Fibroblast of peridontal ligament (primary cell): ENCODE measurements at regions not wholly inside any gene's neighbourhood (a gene's known extent, or its start where the extent isn't known, plus 50 kb on each side); places are given as distances from the start of the nearest gene placed in this dataset.

Experiments
- DNase-seq: peaks from one replicate; pipeline ENCODE4 v3.0.0-alpha.2; 2010; ENCODE audit errors: extremely low read depth

DNA sequence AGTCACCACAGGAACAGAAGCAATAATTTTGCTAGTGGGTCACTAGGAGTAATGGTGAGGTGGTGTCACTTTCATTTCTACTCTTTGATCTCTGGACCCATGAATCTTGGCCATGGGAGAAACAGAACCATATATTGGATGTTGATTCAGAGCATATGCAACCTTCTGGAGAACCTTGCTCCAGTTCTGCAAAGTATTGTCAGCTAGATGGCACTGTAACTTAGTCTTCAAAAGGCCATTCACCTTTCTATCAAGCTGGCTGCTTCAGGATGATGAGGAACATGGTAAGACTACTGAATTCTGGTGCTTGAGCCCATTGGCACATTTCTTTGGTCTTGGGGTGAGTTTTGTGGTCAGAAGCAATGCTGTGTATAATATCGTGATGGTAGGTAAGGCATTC is 129.1 kb upstream of the FBN2 start:
- DNase-seq: peak; percentile 25

DNA sequence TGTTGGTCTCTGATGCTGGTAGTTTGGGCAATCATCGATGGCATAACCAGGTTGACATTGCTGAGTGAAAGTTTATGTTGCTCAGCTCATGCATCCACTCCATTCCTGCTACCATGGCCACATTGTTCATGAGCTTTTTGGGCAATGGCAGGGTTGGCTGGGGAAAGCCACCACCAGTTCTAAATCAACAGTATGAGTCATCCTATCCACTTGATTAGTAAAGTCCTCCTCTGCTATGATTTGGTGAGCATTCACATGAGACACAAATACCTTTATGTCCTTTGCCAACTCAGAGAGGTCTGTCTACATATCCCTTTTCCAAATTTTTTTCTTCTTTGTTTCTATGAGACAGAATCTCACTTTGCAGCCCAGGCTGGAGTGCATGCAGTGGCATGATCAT is 129.7 kb upstream of the FBN2 start:
- no peak for DNase-seq

DNA sequence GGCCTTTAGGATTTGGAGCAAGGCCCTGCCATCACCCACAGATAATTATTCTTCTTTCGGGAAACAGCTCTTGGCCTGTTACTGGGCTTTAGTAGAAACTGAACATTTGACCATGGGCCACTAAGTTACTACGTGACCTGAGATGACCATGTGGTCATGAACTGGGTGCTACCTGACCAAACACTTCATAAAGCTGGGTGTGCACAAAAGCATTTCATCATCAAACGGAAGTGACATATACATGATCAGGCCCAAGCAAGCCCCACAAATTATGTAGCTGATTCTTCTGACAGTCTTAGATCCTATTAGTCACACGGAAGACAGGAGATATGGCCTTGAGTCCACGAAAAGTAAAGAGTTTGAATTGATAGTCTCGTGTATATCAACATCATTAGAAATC is 130.9 kb upstream of the FBN2 start:
- DNase-seq: no peak

DNA sequence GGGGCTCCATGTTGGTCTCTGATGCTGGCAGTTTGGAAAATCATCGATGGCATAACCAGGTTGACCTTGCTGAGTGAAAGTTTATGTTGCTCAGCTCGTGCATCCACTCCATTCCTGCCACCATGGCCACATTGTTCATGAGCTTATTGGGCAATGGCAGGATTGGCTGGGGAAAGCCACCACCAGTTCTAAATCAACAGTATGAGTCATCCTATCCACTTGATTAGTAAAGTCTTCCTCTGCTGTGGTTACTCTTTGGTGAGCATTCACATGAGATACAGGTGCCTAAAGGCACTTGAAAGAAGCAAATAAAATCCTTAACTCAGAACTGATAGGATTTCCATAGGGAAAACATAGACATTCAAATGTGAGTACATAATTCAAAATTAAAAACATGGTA is 131.8 kb upstream of the FBN2 start:
- DNase-seq: peak; percentile 24

DNA sequence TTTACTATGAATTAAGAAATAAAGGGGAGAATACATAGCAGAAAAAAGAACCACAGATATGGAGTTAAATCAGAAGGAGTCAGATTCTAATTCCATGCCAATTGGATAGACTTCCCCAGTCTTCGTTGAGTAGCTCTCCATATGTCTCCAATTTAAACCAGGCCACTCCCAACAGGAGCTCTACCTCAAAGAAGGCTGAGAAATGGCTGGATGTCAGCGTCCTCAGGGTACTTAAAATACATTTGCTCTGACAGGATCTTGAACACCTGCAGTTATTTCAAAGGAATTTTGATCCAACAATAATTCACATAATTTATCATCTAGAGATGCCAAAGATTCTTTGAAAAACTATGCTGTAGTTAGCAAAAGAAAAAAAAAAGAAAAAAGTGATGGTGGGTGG is 133.9 kb upstream of the FBN2 start:
- peak; percentile 63 for DNase-seq

DNA sequence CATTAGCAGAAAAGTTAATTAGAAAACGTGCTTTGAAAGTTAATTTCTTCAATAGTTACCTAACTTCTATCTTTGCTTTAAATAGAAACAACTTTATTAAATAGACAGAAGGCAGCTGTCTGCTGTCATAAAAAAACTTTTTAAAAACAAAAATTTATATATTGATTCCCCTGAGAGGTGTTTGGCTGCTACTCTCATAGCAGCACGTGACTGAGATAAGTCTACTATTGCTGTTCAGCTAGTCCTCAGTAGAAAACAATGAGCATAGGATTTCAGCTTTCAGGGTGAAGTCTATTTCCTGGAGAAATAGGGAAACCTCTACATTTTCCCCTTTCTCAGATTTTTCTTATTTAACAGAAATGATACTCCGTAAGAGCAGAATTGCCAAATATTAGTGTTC is 135.0 kb upstream of the FBN2 start:
- DNase-seq: peak; percentile 25

DNA sequence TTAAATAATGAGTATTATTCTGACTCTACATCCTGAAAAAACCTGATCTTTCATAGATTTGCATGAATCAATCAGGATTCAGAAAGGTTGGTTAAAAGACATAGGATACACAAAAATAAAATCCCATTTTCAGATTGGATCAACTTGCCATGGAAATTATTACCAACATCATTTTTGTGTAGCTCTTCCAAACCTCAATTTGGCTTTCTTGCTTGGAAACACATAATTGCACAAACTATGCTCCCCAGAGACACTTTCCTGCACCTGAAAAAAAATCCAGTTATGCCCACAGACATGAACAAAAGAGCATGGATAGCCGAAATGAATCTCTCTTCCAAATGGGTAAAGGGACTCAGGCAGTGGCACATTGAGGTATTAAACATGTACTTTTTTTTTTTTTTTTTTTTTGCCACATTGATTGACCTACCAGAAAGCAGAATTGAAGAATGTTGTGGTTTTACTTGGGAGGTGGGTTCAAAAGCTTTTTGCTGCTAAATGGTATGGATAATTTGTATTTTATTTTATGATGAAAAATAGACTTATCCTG is 135.4 kb upstream of the FBN2 start:
- peak; percentile 69 for DNase-seq

DNA sequence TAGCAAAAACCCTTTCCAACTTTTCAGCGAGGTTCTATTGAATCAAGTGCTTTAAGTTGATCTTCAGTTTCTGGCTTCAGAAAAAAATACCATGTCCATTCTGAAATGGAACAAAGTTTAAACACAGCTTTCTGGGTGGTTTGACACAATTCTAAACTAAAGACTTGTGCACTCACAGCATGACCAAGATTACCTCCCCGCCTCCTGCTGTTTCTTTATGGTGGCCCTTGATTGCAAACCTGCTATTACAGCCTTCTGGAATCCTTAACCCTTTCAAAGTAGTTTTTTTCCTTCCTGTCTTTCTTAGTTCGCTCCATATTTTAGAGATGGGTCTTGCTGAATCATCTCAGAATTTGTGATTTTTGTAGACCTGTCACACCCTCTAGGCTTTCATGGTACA is 135.9 kb upstream of the FBN2 start:
- DNase-seq: peak; percentile 25

DNA sequence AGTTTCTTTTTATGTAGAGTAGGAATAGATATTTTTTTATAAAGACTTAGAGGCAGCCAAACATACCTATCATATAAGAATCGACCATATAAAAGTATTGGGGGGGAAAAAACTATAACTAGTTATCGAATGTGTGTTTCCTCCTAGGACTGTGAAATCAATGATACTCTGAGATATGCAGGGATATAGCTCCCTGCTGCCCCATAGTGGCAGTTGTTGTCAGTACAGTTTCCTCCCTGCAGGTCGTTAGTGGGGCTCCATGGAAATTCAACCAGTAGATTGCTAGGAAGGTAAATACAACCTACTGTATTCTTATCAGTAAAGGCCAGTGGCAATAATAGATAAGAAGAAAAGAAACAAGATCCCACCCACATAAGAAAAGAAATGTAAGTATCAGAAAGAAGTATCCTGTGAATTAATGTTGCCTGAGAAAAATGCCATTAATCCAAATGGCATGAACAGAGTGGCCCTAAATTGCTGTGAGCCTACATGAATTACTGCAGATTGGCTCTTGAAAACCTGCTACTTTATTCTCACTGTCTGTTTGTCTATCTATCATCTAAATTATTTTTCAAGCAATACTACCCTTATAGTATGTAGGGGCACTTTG is 136.9 kb upstream of the FBN2 start:
- peak; percentile 70 for DNase-seq

DNA sequence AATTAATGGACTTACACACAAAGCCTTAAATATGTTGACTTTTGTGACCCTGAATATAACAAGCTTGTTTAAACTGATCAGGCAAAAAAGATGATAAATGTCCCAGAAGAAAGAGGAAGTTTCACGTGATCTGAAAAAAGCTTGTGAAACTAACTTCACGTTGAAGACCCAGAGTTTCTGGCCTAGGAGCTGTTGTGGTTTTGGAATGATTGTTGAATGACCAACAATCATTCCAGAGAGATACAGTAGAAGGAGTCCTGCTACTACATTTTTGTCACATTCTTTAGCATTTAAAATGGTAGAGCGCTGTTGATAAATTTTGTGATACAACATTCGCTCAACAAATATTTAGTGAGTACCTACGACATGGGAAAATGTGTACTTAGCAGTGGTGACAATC is 143.1 kb upstream of the FBN2 start:
- no peak for DNase-seq

DNA sequence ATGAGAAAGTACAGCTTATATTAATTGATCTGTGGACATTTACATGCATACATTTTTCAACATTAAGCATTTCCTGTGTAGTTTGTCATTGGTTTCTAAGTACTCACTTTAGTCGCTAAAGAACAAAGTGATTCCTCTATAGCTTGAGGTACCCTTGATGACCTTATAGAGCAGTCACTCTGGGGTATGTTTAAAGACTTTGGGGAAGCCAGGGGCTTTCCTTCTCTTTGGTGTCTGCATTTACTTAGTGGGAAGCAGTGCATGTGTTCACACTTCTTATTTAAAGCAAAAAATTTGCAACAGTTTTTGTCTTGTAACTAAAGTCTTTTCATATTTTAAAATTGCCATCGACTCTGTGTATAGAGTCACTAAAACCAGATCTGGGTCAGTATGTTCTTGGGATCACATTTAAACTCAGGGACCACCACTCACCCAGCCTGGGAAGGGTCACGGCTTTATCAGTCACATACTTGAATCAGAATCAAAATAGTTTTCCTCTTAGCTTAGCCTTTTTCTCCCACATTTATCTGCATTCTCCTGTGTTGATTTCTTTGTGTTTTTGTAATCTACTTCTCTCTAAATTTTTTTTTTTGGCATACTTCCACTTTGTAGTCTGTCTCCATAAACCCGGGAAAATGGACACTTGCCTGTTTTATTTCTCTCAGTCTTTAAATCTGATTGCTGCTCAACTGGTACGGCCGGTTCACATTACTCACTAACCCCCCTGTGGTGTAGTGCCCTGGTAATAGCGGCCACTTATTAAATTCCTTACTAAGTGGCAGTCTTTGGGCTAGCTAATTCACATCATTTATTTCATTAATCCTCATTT is 143.9 kb upstream of the FBN2 start:
- no peak for DNase-seq

DNA sequence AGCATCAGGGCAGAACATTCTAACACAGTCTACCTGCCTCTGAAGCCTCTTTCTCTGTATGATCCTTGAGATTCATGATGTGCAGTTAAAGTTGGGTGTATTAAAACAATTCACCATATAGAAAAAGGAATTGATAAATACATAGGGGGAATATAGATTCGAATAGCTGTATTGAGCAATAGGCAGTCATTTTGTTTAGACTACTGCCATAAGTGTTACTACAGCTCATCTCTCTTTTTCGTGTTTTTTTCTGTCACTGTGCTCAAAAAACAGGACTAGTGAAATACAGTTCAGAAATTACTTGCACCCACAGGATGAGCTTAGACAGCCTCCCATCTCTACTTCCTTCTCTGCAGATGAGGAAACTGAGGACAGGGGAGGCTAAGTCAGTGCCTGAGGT is 144.6 kb upstream of the FBN2 start:
- no peak for DNase-seq

DNA sequence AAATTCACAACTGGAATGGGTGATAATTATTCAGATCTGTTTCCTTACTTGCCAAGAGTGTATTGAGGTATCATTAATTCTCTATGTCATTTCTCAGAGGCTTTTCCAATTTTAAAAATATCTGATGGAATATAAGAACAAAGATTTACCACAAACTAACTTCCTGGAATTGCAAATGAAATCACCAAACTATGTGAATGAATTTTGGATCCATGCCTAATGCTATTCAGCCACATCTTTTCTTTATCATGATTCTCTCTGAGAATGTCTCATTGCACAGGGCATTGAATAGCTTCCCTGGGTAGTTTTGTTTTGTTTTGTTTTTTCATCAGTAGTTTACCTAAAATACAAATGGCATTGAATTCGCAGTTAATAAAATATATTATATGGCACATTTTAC is 146.9 kb upstream of the FBN2 start:
- DNase-seq: peak; percentile 82

DNA sequence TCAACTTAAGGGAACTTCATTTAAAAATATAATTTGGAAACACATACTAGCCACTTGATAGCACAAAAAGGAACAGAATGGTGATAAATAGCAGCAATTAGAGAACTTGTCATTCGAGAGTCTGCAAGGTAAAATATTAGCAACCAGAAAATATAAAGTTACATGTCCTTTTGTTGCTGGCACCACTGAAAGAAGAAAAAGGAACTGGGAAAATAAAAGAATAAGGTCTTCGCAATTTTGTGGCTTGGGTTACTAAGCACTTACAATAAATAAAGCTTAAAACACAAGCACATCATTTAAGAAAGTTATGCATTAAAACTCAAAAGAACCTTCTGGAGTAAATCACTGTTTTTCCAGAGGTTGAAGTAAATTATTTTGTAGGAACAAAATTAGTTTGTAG is 149.9 kb upstream of the FBN2 start:
- peak; percentile 38 for DNase-seq

DNA sequence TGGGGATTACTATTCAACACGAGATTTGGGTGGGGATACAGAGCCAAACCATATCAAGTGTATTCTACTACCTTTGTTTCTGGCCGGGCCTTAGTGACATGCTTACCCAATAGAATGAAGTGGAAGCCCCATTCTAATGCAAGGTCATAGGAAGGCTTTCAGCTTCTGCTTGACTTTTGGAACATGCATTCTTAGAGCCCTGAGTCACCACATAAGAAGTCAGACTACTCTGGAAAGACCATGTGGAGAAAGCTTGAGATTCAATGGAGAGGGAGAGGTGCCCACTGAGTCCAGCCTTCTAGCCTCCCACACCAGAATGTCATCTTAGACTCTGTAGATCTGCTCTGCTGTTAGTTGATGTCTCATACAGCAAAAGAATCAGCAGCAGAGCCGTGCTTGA is 155.7 kb upstream of the FBN2 start:
- peak; percentile 18 for DNase-seq

DNA sequence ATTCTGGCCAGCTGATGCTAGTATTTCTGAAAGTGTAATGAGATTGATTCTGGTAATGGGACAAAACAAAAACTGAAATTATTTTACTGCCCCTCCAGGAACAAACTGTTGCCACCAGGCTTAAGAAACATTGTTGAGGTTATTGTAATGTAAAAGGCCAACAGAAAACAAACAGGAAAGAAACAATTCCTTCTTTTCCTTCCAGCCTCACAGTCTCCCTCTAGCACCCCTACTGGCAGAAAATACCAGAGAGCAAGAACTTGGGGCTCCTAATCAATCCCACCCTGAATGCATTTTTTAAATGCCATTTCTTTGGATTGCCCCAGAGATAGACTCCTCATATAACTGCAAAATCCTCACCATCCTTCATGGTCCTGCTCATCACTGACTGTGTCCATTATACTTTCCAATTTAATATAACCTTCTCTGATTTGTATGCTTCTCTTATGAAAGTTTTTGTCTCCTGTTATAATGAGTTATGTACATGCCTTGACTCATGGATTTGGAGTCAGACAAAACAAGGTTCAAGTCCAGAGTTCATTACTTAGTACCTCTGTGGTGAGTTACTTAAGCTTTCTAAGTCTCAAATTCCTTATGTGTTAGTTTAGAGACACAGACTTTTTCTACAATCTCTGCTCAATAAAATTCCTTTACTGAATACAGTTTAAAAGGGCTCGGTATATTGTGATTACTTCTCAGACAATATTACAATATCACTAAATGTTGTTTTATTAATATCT is 157.9 kb upstream of the FBN2 start:
- peak; percentile 15 for DNase-seq

DNA sequence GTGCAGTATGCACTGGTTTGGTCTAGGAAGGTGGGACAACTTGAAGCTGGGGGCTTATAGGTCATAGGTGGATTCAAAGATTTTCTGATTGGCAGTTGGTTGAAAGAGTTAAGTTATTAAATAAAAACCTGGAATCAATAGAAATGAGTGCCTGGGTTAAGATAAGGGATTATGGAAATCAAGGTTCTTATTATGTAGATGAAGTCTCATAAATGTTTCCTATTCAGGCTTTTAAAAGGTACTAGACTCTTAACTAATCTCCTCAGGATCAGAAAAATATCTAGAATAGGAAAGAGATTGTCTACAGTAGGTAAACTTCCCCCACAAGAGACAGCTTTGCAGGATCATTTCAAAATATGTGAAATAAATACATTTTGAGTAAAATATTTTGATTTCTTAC is 163.3 kb upstream of the FBN2 start:
- no peak for DNase-seq

DNA sequence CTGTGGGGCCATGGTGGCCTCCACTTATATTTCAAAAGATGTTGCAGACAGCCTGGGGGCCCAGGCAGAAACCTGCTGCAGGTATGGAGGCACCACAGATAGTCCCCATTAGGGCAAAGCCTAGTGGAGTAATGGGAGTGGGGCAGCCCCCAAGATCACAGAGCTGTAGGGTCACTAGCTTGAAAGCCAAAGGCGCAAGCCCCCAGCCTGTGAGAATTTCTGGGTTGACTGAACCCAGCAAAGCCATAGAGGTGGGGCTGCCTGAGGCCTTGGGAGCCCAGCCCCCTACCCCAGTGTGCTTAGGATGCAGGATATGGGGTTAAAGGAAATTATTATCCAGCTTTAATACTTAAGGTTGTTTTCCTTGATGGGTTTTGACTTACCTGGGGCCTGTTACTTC is 165.3 kb upstream of the FBN2 start:
- no peak for DNase-seq

DNA sequence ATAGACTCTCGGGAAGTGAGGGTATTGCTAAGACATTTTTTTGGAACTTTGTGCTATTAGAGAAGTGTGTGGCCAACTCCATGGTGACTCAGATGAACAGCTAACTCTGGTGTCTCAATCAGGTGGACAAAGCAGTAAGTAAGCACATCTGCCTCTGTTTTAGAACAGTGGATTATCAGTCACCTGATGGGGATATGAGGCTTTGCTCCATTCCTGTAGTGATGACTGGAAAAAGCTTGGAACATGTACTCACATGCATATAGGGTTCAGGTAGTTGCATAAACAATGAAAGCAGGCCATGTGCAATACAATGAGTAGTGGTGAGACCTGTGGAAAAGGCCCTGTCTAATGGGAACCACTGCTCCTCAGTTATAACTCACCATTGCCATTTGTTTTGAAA is 168.2 kb upstream of the FBN2 start:
- no peak for DNase-seq

DNA sequence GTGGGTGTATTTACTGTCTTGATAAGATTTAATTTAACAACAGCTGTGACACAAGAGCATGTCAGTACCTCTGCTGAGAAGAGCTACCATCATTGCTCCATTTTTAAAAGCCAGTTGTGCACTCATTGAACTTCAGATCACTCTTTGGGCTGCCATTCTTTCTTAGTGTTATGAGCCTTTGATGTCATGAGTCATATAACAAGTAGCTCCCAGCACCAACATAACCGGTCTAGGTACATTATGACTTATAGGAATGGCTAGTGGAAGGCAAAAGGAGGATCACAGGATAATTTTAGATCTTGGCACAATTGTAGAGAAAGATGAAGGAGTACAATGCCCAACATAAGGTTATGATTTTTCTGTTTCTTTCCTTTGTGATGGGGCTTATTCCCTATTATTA is 170.8 kb upstream of the FBN2 start:
- DNase-seq: no peak

DNA sequence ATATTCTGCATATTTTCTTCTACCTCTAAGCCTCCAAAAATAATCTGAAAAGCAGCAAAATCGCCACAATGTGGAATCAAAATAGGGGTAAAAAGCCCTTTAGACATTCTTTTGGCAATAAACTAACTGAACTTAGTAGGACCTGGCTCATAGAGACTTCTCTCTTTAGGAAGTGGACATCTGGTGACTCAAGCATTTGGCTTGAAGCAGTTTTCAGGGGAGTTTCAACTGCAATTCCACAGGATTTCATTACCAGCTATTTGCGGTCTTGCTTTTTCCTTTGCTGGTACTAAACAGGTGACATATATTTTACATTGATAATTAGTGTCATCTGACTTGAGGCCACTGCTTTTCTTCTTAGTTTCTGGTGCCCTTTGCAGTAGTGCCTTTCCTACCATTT is 173.2 kb upstream of the FBN2 start:
- no peak for DNase-seq

DNA sequence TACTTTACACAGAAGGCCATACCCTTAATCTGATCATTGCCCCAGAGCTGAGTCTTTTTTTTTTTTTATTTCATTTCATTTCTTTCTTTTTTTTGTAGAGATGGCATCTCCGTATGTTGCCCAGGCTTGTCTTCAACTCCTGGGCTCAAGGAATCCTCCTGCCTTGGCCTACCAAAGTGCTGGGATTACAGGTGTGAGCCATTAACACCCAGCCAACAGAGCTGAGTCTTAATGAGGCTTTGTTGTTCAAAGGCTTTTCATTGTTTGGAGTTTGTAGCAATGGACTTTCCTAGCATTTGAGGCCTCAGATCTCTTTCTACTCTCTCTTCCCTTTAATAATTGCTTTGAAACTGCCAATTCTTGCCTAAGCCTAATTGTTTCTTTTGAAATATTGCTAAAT is 176.5 kb upstream of the FBN2 start:
- DNase-seq: no peak

DNA sequence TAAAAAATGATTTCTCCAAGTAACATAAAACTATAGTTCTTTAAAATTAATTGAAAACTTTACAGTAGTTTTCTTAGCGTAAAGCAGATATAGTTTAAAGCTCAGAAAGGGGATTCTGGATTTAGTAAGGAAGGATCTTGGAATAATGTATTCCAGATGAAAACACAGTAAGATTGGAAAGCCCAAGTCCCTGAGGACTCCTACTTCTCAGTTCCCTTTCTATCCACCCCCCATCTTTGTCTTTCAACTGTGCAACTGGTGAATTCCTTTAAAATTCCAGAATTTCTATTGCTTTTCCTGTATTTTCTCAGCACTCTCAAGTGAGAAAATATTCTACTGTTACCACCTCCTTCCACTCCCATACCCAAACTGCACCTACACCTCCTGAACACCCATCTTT is 184.5 kb upstream of the FBN2 start:
- DNase-seq: peak; percentile 29
